ENCODE measurements at regions not wholly inside any gene's neighbourhood (a gene's known extent, or its start where the extent isn't known, plus 50 kb on each side); places are given as distances from the start of the nearest gene placed in this dataset.

DNA sequence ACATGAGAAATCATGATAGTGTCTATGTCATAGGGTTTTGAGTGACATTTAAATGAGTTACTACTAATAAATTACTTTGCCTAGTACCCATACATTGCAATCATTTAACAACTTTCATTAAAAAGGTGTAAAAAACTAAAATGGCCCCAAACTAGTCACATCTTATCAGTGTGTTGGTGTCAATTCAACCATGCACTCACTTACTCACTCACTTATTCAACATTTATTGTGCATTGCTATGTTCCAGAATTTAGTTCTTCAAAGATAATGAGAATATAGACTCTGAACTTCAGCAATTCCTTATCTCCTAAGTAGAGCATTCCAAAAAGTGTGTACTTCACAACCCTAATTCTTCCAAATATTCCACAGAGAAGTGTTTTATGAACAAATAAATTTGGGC lies 965.7 kb downstream of the REEP3 start:
- in situ Hi-C loops (cut with MboI; ENCODE audit: low sequenced_read_pairs): no loop called here
- no peaks in the 10 kb centered on the region for H3K36me3 ChIP-seq (replicated peaks)
- no peak for DNase-seq (ENCODE audit: low spot score in 2 of 2)
- no peak overlapping the region for H3K4me3 ChIP-seq
- H3K4me1 ChIP-seq: no peaks in the 10 kb centered on the region
- no peaks in the 10 kb centered on the region for H3K27me3 ChIP-seq (ENCODE audit: low read depth)
- H3K9me3 ChIP-seq: no peaks in the 10 kb centered on the region

GRCh38 chr10:64494901-64495300 lies 973.7 kb downstream of the REEP3 start:
- Histone ChIP-seq H3K9me3 (no peaks in the 10 kb centered on the region), H3K27me3 (ENCODE audit: low read depth) (no peaks in the 10 kb centered on the region), H3K36me3 (replicated peaks) (no peaks in the 10 kb centered on the region), H3K4me3 (no peak overlapping the region), H3K4me1 (no peaks in the 10 kb centered on the region)
- in situ Hi-C loops (cut with MboI; ENCODE audit: low sequenced_read_pairs): no loop called here
- no peak for DNase-seq (ENCODE audit: low spot score in 2 of 2)

- DNase-seq (ENCODE audit: low spot score in 2 of 2): no peak
- no peaks in the 10 kb centered on the region for H3K4me1 ChIP-seq
- H3K36me3 ChIP-seq (replicated peaks): no peaks in the 10 kb centered on the region
- no peaks in the 10 kb centered on the region for H3K27me3 ChIP-seq (ENCODE audit: low read depth)
- in situ Hi-C loops (cut with MboI; ENCODE audit: low sequenced_read_pairs): no loop called here
- H3K4me3 ChIP-seq: no peak overlapping the region
- no peaks in the 10 kb centered on the region for H3K9me3 ChIP-seq
Observed at GRCh38 chr10:64497306-64497705, 976.1 kb downstream of the REEP3 start.

GRCh38 chr10:64501807-64502206 lies 980.6 kb downstream of the REEP3 start:
- Histone ChIP-seq H3K4me1 (no peaks in the 10 kb centered on the region), H3K27me3 (ENCODE audit: low read depth) (no peaks in the 10 kb centered on the region), H3K9me3 (no peaks in the 10 kb centered on the region), H3K36me3 (replicated peaks) (no peaks in the 10 kb centered on the region), H3K4me3 (no peak overlapping the region)
- in situ Hi-C loops (cut with MboI; ENCODE audit: low sequenced_read_pairs): no loop called here
- no peak for DNase-seq (ENCODE audit: low spot score in 2 of 2)

GRCh38 chr10:64502936-64503335 lies 981.7 kb downstream of the REEP3 start:
- DNase-seq (ENCODE audit: low spot score in 2 of 2): no peak
- in situ Hi-C loops (cut with MboI; ENCODE audit: low sequenced_read_pairs): no loop called here

GRCh38 chr10:64503429-64503828 lies 982.2 kb downstream of the REEP3 start:
- DNase-seq (ENCODE audit: low spot score in 2 of 2): no peak

More at GRCh38 chr10:64502936-64503335, 981.7 kb downstream of the REEP3 start:
- H3K27me3 ChIP-seq (ENCODE audit: low read depth): no peaks in the 10 kb centered on the region
- H3K4me1 ChIP-seq: no peaks in the 10 kb centered on the region
- H3K36me3 ChIP-seq (replicated peaks): no peaks in the 10 kb centered on the region
- no peak overlapping the region for H3K4me3 ChIP-seq
- H3K9me3 ChIP-seq: no peaks in the 10 kb centered on the region

DNA sequence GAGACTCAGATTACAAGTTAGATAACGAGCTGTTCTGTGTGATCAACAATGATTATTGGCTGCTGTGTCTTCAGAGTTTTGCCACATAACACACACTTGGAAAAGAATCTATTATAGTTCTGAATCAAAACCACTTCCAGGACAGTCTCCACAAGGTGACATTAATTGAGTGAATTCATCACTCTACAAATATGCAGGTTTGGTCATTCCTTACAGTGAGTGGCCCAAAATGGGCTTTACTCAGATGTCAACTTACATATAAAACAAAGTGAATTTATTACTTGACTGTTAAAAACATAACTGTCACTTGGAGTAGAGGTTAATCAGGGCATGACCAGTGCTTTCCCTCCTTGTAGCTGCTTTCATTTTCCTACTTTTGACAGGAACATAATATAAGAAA lies 984.3 kb downstream of the REEP3 start:
- in situ Hi-C loops (cut with MboI; ENCODE audit: low sequenced_read_pairs): no loop called here
- no peak for DNase-seq (ENCODE audit: low spot score in 2 of 2)
- H3K9me3 ChIP-seq: no peaks in the 10 kb centered on the region
- no peak overlapping the region for H3K4me3 ChIP-seq
- H3K36me3 ChIP-seq (replicated peaks): no peaks in the 10 kb centered on the region
- H3K27me3 ChIP-seq (ENCODE audit: low read depth): no peaks in the 10 kb centered on the region; the same call in 1 of the 2 replicates
- no peaks in the 10 kb centered on the region for H3K4me1 ChIP-seq

More at GRCh38 chr10:64503429-64503828, 982.2 kb downstream of the REEP3 start:
- Histone ChIP-seq H3K9me3 (no peaks in the 10 kb centered on the region), H3K4me1 (no peaks in the 10 kb centered on the region), H3K27me3 (ENCODE audit: low read depth) (no peaks in the 10 kb centered on the region), H3K36me3 (replicated peaks) (no peaks in the 10 kb centered on the region), H3K4me3 (no peak overlapping the region)
- in situ Hi-C loops (cut with MboI; ENCODE audit: low sequenced_read_pairs): no loop called here

GRCh38 chr10:64506963-64507362 lies 985.8 kb downstream of the REEP3 start:
- no peak for DNase-seq (ENCODE audit: low spot score in 2 of 2)
- H3K4me3 ChIP-seq: no peak overlapping the region
- in situ Hi-C loops (cut with MboI; ENCODE audit: low sequenced_read_pairs): no loop called here

DNA sequence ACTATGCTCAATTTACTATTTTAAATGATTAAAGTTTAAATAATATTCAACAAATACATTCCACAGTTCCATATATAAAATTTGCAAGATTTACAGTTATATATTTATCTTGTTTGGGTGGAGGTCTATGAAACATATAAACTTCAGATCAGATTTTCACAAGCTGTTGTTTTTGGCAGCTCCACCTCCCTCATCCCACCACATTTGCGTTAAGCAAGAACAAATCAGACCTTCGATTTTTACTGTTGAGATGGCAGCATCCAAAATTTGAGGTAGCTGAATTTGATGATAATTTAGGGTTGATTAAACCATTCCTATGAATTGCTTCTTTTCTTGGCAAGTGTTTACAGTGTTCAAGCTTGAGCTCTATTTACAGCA lies 986.4 kb downstream of the REEP3 start:
- in situ Hi-C loops (cut with MboI; ENCODE audit: low sequenced_read_pairs): no loop called here

More at GRCh38 chr10:64506963-64507362, 985.8 kb downstream of the REEP3 start:
- Histone ChIP-seq H3K4me1 (no peaks in the 10 kb centered on the region), H3K27me3 (ENCODE audit: low read depth) (no peaks in the 10 kb centered on the region; the same call in 1 of the 2 replicates), H3K9me3 (no peaks in the 10 kb centered on the region), H3K36me3 (replicated peaks) (no peaks in the 10 kb centered on the region)

DNA sequence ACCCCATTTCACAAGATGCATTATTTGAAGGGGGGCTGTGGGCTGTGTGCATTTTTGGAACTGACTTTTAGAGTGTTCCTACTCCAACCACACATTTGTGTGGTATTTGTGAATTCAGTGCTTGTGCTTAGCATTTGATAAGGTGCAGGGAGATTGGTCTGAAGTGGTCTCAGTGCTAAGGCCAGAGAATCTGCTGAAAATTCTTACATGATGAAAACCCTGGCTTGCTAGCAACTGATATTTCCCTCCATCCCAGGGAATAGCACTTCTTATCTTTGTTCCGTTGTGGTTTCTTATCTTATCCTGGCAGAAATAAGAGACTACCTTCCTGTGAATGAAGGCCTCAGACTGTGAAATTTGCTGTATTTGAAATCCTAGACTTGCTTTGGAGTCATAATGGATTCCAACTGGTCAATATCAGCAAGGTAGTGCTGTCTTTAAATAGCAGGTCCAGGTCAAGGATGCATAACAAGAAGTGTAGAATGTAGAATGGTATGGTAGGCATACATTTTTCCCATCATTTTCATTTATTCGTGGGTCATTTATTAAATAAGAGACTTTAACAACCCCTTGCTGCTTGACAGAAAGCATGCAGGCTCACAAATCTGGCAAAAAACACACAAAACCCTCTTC lies 986.9 kb downstream of the REEP3 start:
- H3K4me1 ChIP-seq: no peaks in the 10 kb centered on the region
- H3K9me3 ChIP-seq: no peaks in the 10 kb centered on the region
- DNase-seq (ENCODE audit: low spot score in 2 of 2): no peak
- no peaks in the 10 kb centered on the region for H3K36me3 ChIP-seq (replicated peaks)
- no peaks in the 10 kb centered on the region; the same call in 1 of the 2 replicates for H3K27me3 ChIP-seq (ENCODE audit: low read depth)
- in situ Hi-C loops (cut with MboI; ENCODE audit: low sequenced_read_pairs): no loop called here
- no peak overlapping the region for H3K4me3 ChIP-seq

More for the DNA sequence above, 986.4 kb downstream of the REEP3 start:
- no peak for DNase-seq (ENCODE audit: low spot score in 2 of 2)
- no peaks in the 10 kb centered on the region for H3K36me3 ChIP-seq (replicated peaks)
- H3K27me3 ChIP-seq (ENCODE audit: low read depth): no peaks in the 10 kb centered on the region; the same call in 1 of the 2 replicates
- no peaks in the 10 kb centered on the region for H3K4me1 ChIP-seq
- no peaks in the 10 kb centered on the region for H3K9me3 ChIP-seq
- no peak overlapping the region for H3K4me3 ChIP-seq

- DNase-seq (ENCODE audit: low spot score in 2 of 2): no peak
- Histone ChIP-seq H3K36me3 (replicated peaks) (no peaks in the 10 kb centered on the region), H3K4me1 (no peaks in the 10 kb centered on the region), H3K27me3 (ENCODE audit: low read depth) (no peaks in the 10 kb centered on the region), H3K4me3 (no peak overlapping the region), H3K9me3 (no peaks in the 10 kb centered on the region)
- in situ Hi-C loops (cut with MboI; ENCODE audit: low sequenced_read_pairs): no loop called here
Observed at GRCh38 chr10:64515970-64516699, 994.9 kb downstream of the REEP3 start.

- H3K4me3 ChIP-seq: no peak overlapping the region
- H3K9me3 ChIP-seq: no peaks in the 10 kb centered on the region
- DNase-seq (ENCODE audit: low spot score in 2 of 2): no peak
- in situ Hi-C loops (cut with MboI; ENCODE audit: low sequenced_read_pairs): no loop called here
- no peaks in the 10 kb centered on the region for H3K4me1 ChIP-seq
- no peaks in the 10 kb centered on the region for H3K27me3 ChIP-seq (ENCODE audit: low read depth)
- no peaks in the 10 kb centered on the region for H3K36me3 ChIP-seq (replicated peaks)
Observed at GRCh38 chr10:64518456-64518855, 997.3 kb downstream of the REEP3 start.

- in situ Hi-C loops (cut with MboI; ENCODE audit: low sequenced_read_pairs): no loop called here
Observed at GRCh38 chr10:64519427-64519826, 998.2 kb downstream of the REEP3 start.

DNA sequence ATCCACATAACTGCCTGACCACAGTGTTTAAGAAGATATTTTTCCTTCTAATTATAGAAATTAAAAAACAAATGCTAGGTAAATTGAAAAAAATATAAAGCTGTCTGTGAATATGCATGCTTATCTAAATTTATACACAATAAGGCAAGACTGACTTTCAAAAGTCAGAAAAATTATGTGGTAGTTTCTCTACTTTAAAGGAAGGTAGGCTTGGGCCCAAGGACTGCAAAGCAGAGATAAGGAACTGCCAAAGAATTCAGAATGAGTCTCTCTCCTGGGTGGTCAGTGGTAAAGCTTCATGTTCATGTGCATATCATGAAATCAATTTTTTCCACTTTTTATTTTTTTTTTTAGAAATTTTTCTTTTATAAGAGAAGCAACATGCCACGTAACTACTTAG lies 998.6 kb downstream of the REEP3 start:
- Histone ChIP-seq H3K27me3 (ENCODE audit: low read depth) (no peaks in the 10 kb centered on the region), H3K9me3 (no peaks in the 10 kb centered on the region), H3K4me1 (no peaks in the 10 kb centered on the region), H3K4me3 (no peak overlapping the region), H3K36me3 (replicated peaks) (no peaks in the 10 kb centered on the region)
- in situ Hi-C loops (cut with MboI; ENCODE audit: low sequenced_read_pairs): no loop called here
- DNase-seq (ENCODE audit: low spot score in 2 of 2): no peak

More at GRCh38 chr10:64519427-64519826, 998.2 kb downstream of the REEP3 start:
- H3K27me3 ChIP-seq (ENCODE audit: low read depth): no peaks in the 10 kb centered on the region
- H3K36me3 ChIP-seq (replicated peaks): no peaks in the 10 kb centered on the region
- DNase-seq (ENCODE audit: low spot score in 2 of 2): no peak
- H3K4me1 ChIP-seq: no peaks in the 10 kb centered on the region
- H3K4me3 ChIP-seq: no peak overlapping the region
- no peaks in the 10 kb centered on the region for H3K9me3 ChIP-seq

Measured in HAP-1 (cell line).